ENCODE measurements at regions not wholly inside any gene's neighbourhood (a gene's known extent, or its start where the extent isn't known, plus 50 kb on each side); places are given as distances from the start of the nearest gene placed in this dataset.

- no peak for DNase-seq
These were observed 138.8 kb upstream of the COL5A1 start for GRCh38 chr9:134502809-134503211.

- DNase-seq: no peak
These were observed 138.1 kb upstream of the COL5A1 start for GRCh38 chr9:134503301-134504105.

- no peak for DNase-seq
These were observed 137.6 kb upstream of the COL5A1 start for GRCh38 chr9:134504106-134504385.

DNA sequence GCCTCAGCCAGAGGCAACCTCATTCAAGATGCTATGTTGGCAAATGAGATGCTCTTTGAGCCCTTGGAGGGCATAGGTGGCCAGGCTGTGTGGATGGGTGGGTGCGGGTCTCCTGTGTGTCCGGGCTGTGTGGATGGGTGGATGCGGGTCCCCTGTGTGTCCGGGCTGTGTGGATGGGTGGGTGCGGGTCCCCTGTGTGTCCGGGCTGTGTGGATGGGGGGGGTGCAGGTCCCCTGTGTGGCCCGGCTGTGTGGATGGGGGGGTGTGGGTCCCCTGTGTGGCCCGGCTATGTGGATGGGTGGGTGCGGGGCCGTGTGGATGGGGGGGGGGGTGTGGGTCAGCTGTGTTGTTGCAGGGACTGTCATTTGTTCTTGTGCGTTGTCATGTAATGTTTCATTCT, 136.6 kb upstream of the COL5A1 start:
- no peak for DNase-seq

GRCh38 chr9:134509281-134509680, 132.3 kb upstream of the COL5A1 start:
- no peak for DNase-seq

DNA sequence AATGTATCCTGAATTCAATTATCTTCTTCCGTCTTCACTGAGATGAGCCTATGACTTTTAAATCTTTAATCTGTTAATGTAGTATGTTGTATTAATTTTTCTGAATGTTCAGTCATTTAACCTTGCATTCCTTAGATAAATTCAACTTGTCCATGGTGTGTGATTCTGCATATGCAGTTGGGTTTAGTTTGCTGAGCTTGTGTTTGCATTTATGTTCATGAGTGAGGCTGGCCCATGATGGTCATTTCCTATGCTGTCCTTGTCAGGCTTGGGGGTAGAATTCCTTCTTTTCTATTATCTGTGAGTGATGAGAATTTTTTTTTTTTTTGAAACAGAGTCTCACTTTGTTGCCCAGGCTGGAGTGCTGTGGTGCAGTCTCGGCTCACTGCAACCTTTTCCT, 131.8 kb upstream of the COL5A1 start:
- no peak for DNase-seq

DNA sequence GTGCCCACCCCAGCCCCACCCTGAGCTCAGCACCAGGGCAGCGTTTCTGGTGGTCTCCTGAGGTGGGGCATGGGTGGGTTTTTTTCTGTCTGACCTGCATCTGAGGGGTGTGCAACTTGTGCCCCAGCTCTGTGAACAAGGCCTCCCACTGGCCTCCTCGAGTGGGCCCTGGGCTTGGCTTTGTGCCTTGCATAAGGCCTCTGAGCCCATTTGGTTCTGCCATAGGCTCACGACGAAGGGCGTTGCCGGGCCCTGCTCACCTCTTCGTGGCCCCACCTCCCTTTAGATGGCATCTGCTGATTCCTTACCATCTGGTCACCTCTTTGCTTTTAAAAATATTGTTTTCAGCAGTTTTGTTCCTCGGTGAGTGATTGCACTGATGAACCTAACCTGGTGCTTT, 127.1 kb upstream of the COL5A1 start:
- no peak for DNase-seq

GRCh38 chr9:134515026-134515821, 126.4 kb upstream of the COL5A1 start:
- no peak for DNase-seq

DNA sequence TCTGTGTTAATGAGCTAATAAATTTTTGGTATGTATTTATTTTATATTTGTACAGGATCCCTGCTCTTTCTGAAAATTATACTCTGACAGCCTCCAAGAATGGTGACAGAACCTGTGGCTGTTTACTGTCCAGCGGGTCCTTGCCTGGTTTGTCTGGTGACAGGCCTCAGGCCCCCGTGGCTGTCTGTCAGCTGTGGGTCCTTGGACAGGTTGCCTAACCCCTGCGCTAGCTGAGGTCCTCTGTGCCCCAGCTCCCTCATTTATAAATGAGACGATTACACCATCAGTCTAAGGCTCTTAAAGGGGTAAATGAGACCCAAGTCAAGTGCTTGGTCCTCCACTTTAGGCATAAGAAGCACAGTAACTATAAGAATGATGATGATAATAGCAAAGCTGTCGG, 125.1 kb upstream of the COL5A1 start:
- no peak for DNase-seq

DNA sequence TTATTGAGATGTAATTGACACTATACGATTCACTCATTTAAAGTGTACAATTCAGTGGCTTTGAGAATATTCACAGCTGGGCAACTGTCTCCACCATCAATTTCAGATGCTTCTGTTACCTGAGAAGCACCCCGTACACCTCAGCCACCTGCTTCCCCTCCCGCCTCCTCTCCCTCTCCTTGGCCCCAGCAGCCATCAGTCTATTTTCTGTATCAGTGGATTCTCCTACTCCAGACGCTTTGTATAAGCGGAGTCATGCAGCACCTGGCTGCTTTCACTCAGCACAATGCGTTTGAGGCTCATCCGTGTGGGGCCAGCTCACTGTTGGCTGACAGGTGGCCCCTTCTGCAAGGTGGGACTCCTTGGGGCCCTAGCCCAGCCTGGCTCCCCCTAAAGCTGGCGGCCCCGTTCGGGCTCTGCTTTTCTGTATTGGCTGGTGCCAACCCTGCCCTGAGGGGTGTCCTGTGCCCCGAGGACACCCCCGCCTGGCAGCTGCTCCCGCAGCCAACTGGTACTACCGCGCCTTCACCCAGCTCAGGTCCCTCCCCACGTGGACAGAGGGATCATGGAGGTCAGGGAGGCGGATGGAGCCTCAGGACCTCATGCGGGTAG, 124.4 kb upstream of the COL5A1 start:
- no peak for DNase-seq

DNA sequence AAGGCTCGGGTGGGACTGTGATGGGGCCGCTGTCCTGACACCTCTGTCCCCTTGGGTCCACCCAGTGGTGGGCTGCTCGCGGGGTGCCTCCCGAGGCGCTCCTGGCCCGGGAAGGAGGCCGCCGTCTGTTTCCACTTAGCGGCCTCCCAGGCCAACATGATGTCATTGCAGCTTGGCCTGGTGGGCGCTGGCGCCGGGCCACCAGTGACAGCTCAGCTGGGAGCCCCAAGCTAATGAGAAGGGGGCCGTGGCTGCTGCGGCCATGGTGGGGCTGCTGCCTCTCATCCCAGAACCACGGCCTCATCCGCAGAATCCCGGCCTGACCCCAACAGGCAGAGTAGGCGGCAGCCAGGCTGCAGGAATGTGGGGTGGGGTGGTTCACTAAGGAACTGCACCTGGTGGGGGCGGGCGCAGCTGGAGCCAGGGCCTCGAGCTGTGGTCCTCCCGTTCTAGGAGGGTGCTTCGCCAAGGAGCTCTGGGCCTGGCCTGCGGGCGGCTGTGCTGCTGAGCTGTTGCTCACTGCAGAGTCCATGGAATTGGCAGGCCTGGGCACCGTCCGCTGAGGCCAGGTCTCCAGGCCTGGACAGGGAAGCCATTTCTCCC, 123.5 kb upstream of the COL5A1 start:
- DNase-seq: no peak

DNA sequence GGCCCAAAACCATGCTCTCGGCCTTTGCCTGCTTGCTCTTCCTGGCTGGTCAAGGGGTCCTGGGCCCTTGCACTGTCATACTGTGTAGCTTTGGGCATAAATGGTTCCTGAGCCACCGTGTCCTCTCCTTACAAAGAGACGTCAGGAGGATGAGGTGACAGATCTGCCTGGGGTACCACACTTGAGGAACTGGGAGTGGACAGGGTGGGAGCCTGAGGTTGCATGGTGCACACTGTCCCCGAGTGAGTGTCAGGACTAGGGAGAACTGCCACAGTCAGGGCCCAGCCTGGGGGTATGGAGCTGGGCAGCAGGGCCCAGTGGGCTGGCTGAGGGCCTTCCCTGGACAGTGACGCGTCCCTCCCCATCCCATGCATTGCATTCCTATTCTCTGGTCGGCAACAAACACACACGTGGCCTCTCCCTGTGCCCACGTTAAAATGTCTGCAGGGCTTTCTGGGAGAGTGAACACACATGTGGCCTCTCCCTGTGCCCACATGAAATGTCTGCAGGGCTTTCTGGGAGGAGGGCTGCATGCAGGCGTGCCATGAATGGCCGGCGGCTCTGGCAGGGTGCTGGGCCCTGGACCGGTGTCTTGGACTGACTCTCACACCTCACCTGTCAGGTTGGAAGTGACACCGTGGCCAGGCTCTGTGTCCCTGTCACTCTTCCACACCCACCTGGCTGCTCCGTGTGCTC, 122.1 kb upstream of the COL5A1 start:
- DNase-seq: no peak

DNA sequence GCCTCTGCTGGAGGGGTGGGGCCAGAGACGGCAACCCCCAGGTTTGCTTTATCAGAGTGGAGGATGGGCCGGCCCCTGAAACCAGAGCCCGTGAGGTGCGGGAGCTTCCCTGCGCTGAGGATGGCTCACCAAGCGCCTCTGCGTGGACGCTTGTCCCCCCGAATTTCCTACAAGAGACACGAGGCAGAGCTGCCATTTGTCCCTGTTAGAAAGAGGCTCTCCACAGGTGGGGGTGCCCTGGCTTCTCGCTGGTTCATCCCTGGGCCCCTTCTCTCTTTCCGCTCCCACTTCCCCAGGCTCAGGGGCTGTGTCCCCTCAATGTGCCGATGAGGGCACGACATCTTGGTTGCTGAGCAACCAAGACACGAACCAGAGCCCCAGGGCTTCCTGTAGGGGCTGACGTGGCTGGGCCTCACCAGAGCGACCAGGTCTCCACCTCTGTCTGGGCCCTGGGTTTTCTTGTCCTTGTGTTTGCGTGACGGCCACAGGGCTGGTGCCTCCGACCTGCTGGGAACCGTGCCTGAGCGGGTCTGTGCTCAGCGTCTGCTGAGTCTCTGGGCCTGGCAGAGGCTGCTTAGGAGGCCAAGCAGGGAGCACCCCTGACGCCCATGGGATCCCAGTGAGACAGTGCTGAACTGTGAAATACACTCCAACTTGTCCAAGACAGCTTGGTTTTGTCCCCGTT, 119.6 kb upstream of the COL5A1 start:
- no peak for DNase-seq

DNA sequence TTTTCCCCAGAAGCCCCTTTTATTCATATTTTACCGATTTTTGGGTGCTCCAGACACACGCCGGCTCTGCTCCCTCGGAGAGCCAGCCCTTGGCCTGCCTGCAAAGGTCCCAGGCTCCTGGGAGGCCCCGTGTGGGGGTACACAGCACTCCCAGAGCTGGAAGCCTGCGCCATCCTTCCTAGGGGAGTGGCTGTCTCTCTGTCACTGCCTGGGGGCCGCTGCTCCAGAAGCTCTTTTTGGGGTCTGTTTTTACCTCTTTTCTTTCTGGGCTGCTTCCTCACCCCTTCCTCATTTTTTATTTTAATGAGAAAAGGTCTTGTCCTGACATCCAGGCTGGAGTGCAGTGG, 119.1 kb upstream of the COL5A1 start:
- DNase-seq: no peak

- DNase-seq: no peak
These were observed 118.6 kb upstream of the COL5A1 start for GRCh38 chr9:134522976-134523375.

DNA sequence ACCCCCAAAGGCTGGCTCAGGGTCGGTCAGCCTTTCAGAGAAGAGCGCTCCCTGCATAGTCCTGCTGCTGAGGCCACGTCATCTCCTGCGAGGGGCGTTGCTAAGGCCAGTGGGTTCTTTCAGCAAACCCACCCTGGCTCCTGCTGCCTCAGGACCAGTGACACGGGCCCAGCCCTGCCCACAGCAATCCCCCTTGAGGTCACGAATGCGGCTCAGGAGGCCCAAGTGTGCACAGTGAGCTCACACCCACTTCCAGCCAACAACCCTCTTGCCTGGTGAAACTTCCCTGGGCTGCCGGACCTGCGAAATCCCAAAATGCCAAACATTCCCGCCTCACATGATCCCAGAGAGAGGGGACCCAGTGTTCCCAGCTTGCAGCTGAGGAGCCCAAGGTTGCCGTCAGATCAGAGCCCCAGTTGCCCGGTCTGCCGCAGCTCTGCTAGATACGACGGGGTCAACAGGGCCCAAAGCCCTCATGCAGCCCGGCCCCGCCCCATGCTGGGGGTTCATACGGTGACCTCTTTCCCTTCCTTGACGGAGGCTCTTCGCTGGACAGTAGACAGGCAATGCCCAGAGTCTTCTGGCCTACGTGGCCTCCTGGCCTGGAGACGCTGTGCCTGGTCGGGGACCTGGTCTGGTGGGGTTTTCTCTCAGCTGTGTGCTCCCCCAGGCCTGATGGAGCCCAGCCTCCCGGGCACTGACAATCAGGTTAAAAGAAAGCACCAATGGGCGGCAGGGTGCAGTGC, 116.4 kb upstream of the COL5A1 start:
- no peak for DNase-seq

- no peak for DNase-seq
These were observed 115.6 kb upstream of the COL5A1 start for GRCh38 chr9:134525841-134526583.

GRCh38 chr9:134526584-134527477, 114.8 kb upstream of the COL5A1 start:
- no peak for DNase-seq

- DNase-seq: no peak
These were observed 110.9 kb upstream of the COL5A1 start for GRCh38 chr9:134530724-134531123.

Data from activated CD4-positive, alpha-beta T cell treated with anti-CD3 and anti-CD28 coated beads for 48 hours (primary cell).